ENCODE measurements at regions not wholly inside any gene's neighbourhood (a gene's known extent, or its start where the extent isn't known, plus 50 kb on each side); places are given as distances from the start of the nearest gene placed in this dataset.

DNA sequence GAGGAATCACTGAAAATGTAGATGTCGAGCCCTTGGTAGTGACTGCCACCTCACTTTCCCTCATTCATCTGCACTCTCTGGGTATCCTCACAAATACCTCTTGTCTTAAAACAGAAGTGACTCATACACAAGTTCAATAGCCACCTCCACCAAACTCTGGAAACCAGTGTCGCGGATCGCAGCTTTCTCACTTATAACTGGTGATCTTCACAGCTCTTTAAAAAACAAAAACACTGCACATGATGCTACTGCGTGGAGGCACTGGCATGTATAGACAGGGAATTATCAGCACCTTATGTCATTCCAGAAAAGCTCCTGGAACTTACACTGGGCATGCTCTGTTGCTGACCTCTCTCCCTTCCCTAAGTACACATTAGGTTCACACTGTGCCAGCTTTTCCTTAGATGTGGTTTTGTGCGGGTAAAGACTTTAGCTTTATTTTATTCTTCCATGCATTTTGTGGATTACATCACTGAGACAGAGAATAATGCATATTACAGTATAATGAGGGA, 425.5 kb upstream of the CADM1 start:
- intact Hi-C loops (cut with DNase I) = no loop called here
- DNase-seq (no peak), FAIRE-seq (no peak)
- H3K4me3 ChIP-seq (ENCODE audit: low read length in 3 of 3) = no peak overlapping the region
- no peak overlapping the region for H3K27ac ChIP-seq (ENCODE audit: low read depth in 2 of 2, low read length in 2 of 2)
- no peaks in the 10 kb centered on the region for H3K9me3 ChIP-seq (ENCODE audit: control insufficient read depth in 2 of 3, insufficient read depth in 1 of 3, low read length in 3 of 3)
- H3K9ac ChIP-seq (ENCODE audit: low read length in 3 of 3) = no peak overlapping the region
- no peaks in the 10 kb centered on the region for H3K36me3 ChIP-seq (ENCODE audit: control insufficient read depth in 2 of 3, insufficient read depth in 3 of 3, low read length in 3 of 3)
- no peaks in the 10 kb centered on the region for H3K27me3 ChIP-seq (ENCODE audit: control insufficient read depth, insufficient read depth, low read length)
- no peak for TF ChIP-seq CTCF (IDR thresholded peaks at IDR 0.05; ENCODE audit: borderline replicate concordance, extremely low read depth, insufficient read depth)
- H3K4me1 ChIP-seq (ENCODE audit: control insufficient read depth in 2 of 3, insufficient read depth in 2 of 3, low read depth in 1 of 3, low read length in 3 of 3) = no peaks in the 10 kb centered on the region

DNA sequence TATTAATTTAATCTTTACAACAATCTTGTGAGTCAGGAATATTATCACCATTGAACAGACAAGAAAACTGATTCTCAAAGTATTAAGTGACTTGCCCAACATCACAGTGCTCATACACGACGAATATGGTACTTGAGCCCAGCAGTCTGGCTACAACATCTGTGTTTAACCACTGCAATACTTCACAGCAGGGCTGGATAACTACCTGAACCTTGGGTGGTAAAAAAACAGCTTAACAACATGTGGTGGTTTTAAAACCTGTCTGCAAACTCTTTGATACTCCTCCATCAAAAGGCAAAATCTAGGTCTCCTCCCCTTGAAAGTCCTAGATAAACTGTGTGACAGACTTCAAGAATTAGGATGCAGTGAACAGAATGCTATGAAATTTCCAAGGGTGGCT, 424.6 kb upstream of the CADM1 start:
- no peaks in the 10 kb centered on the region for H3K27me3 ChIP-seq (ENCODE audit: control insufficient read depth, insufficient read depth, low read length)
- no peaks in the 10 kb centered on the region for H3K36me3 ChIP-seq (ENCODE audit: control insufficient read depth in 2 of 3, insufficient read depth in 3 of 3, low read length in 3 of 3)
- H3K4me3 ChIP-seq (ENCODE audit: low read length in 3 of 3) = no peak overlapping the region
- no peak overlapping the region for H3K27ac ChIP-seq (ENCODE audit: low read depth in 2 of 2, low read length in 2 of 2)
- no peaks in the 10 kb centered on the region for H3K4me1 ChIP-seq (ENCODE audit: control insufficient read depth in 2 of 3, insufficient read depth in 2 of 3, low read depth in 1 of 3, low read length in 3 of 3)
- no peak overlapping the region for H3K9ac ChIP-seq (ENCODE audit: low read length in 3 of 3)
- no peaks in the 10 kb centered on the region for H3K9me3 ChIP-seq (ENCODE audit: control insufficient read depth in 2 of 3, insufficient read depth in 1 of 3, low read length in 3 of 3)
- FAIRE-seq (no peak), DNase-seq (no peak)
- no peak for TF ChIP-seq CTCF (IDR thresholded peaks at IDR 0.05; ENCODE audit: borderline replicate concordance, extremely low read depth, insufficient read depth)
- intact Hi-C loops (cut with DNase I) = no loop called here

GRCh38 chr11:115927823-115928329, 423.7 kb upstream of the CADM1 start:
- Histone ChIP-seq H3K4me3 (ENCODE audit: low read length in 3 of 3) (no peak overlapping the region), H3K27ac (ENCODE audit: low read depth in 2 of 2, low read length in 2 of 2) (no peak overlapping the region), H3K4me1 (ENCODE audit: control insufficient read depth in 2 of 3, insufficient read depth in 2 of 3, low read depth in 1 of 3, low read length in 3 of 3) (no peaks in the 10 kb centered on the region), H3K9me3 (ENCODE audit: control insufficient read depth in 2 of 3, insufficient read depth in 1 of 3, low read length in 3 of 3) (no peaks in the 10 kb centered on the region), H3K27me3 (ENCODE audit: control insufficient read depth, insufficient read depth, low read length) (no peaks in the 10 kb centered on the region), H3K36me3 (ENCODE audit: control insufficient read depth in 2 of 3, insufficient read depth in 3 of 3, low read length in 3 of 3) (no peaks in the 10 kb centered on the region), H3K9ac (ENCODE audit: low read length in 3 of 3) (no peak overlapping the region)
- no peak for DNase-seq
- intact Hi-C loops (cut with DNase I) = no loop called here
- no peak for TF ChIP-seq CTCF (IDR thresholded peaks at IDR 0.05; ENCODE audit: borderline replicate concordance, extremely low read depth, insufficient read depth)
- FAIRE-seq = no peak

- FAIRE-seq = no peak
Observed at GRCh38 chr11:115926601-115927000, 422.4 kb upstream of the CADM1 start.

More at GRCh38 chr11:115926601-115927000, 422.4 kb upstream of the CADM1 start:
- DNase-seq = no peak
- intact Hi-C loops (cut with DNase I) = no loop called here
- no peaks in the 10 kb centered on the region for H3K4me1 ChIP-seq (ENCODE audit: control insufficient read depth in 2 of 3, insufficient read depth in 2 of 3, low read depth in 1 of 3, low read length in 3 of 3)
- no peaks in the 10 kb centered on the region for H3K27me3 ChIP-seq (ENCODE audit: control insufficient read depth, insufficient read depth, low read length)
- H3K9me3 ChIP-seq (ENCODE audit: control insufficient read depth in 2 of 3, insufficient read depth in 1 of 3, low read length in 3 of 3) = no peaks in the 10 kb centered on the region
- TF ChIP-seq CTCF (IDR thresholded peaks at IDR 0.05; ENCODE audit: borderline replicate concordance, extremely low read depth, insufficient read depth) = no peak
- H3K36me3 ChIP-seq (ENCODE audit: control insufficient read depth in 2 of 3, insufficient read depth in 3 of 3, low read length in 3 of 3) = no peaks in the 10 kb centered on the region
- no peak overlapping the region for H3K9ac ChIP-seq (ENCODE audit: low read length in 3 of 3)
- H3K4me3 ChIP-seq (ENCODE audit: low read length in 3 of 3) = no peak overlapping the region
- H3K27ac ChIP-seq (ENCODE audit: low read depth in 2 of 2, low read length in 2 of 2) = no peak overlapping the region
